Kidney (tissue), 13 donors: ENCODE measurements at regions not wholly inside any gene's neighbourhood (a gene's known extent, or its start where the extent isn't known, plus 50 kb on each side); places are given as distances from the start of the nearest gene placed in this dataset.

Experiments used
- DNase-seq, 5 donors: peaks; one replicate each; pipeline ENCODE4 v3.0.0-alpha.2; 2013 to 2020
- FAIRE-seq: peaks from 2 replicates; lab custom pipeline; 2012; peaks lifted over from hg19 to GRCh38; lab: Jason Lieb, UNC
- H3K27ac ChIP-seq, 2 donors: one replicate each; pipeline ENCODE4 v1.7.0; 2013; ENCODE audit warnings: low read depth in 2 of 2, low read length in 2 of 2, inconsistent platforms in 1 of 2
- H3K27me3 ChIP-seq: one replicate; pipeline ENCODE4 v1.7.1; 2013; ENCODE audit warnings: low read length, inconsistent platforms; ENCODE audit not compliant: control insufficient read depth, insufficient read depth
- H3K36me3 ChIP-seq, 3 donors: one replicate each; pipeline versions ENCODE4 v1.7.0 to v1.7.1; 2013; ENCODE audit warnings: low read length in 3 of 3, control low read depth in 1 of 3, inconsistent platforms in 1 of 3; ENCODE audit not compliant: insufficient read depth in 3 of 3, control insufficient read depth in 2 of 3
- H3K4me1 ChIP-seq, 3 donors: one replicate each; pipeline versions ENCODE4 v1.7.0 to v1.7.1; 2013; ENCODE audit warnings: low read length in 3 of 3, inconsistent platforms in 1 of 3, low read depth in 1 of 3; ENCODE audit not compliant: control insufficient read depth in 2 of 3, insufficient read depth in 2 of 3
- H3K4me3 ChIP-seq, 3 donors: one replicate each; pipeline versions ENCODE4 v1.7.0 to v1.8.1; 2013; ENCODE audit warnings: low read length in 3 of 3, control low read depth in 1 of 3, inconsistent platforms in 1 of 3
- H3K9ac ChIP-seq, 3 donors: one replicate each; pipeline versions ENCODE4 v1.7.0 to v1.7.1; 2013; ENCODE audit warnings: low read length in 3 of 3, control low read depth in 1 of 3, inconsistent platforms in 1 of 3
- H3K9me3 ChIP-seq, 3 donors: one replicate each; pipeline versions ENCODE4 v1.7.0 to v1.7.1; 2013; ENCODE audit warnings: low read length in 3 of 3, control low read depth in 1 of 3, inconsistent platforms in 1 of 3; ENCODE audit not compliant: control insufficient read depth in 2 of 3, insufficient read depth in 1 of 3
- intact Hi-C: fragments of 100-400 bp; cut with DNase I; formaldehyde crosslinking; loops from one replicate; pipeline ENCODE4 v1.11.1; 2022
- TF ChIP-seq, protein P1 (sequence below): IDR thresholded peaks from 3 replicates; pipeline ENCODE4 v1.5.1; 2012; ENCODE audit warnings: mild to moderate bottlenecking, moderate library complexity, borderline replicate concordance; ENCODE audit not compliant: insufficient read depth; ENCODE audit errors: extremely low read depth
- donor health status: control.
- donor health status: control.
- donor health status: control.
- donor health status: control.
- donor health status: control.
- donor health status: DM: yes; HTN: yes; CAD: no.
- donor health status: Normal renal cell carcinoma (clear cell type).

DNA sequence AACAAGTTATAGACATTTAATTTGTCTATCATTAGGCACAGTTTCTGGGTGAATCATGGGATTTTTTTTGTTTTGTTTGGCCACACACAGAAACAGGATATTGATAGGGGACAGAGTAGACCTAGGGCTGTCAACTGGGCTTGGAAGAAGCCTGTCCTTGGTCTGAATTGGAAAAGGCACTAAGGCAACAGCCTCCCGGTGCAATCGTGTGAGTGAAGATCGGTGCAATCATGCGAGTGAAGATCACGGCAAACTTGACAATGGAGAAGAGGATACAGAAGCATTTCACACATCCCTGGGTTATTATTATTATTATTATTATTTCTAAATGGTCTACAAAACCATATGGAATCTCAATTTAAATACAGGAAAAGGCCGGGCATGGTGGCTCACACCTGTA, 94.5 kb downstream of the ACKR3 start:
- H3K9me3 ChIP-seq = no peaks in the 10 kb centered on the region
- H3K4me3 ChIP-seq = no peak overlapping the region
- H3K27me3 ChIP-seq = no peaks in the 10 kb centered on the region
- no peak overlapping the region for H3K9ac ChIP-seq
- no peak for DNase-seq
- TF ChIP-seq, protein P1, sequence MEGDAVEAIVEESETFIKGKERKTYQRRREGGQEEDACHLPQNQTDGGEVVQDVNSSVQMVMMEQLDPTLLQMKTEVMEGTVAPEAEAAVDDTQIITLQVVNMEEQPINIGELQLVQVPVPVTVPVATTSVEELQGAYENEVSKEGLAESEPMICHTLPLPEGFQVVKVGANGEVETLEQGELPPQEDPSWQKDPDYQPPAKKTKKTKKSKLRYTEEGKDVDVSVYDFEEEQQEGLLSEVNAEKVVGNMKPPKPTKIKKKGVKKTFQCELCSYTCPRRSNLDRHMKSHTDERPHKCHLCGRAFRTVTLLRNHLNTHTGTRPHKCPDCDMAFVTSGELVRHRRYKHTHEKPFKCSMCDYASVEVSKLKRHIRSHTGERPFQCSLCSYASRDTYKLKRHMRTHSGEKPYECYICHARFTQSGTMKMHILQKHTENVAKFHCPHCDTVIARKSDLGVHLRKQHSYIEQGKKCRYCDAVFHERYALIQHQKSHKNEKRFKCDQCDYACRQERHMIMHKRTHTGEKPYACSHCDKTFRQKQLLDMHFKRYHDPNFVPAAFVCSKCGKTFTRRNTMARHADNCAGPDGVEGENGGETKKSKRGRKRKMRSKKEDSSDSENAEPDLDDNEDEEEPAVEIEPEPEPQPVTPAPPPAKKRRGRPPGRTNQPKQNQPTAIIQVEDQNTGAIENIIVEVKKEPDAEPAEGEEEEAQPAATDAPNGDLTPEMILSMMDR = no peak
- peaks cover 0 to 3% (median 0%) of the 10 kb centered on the region in 3 donors for H3K4me1 ChIP-seq
- FAIRE-seq = no peak
- intact Hi-C loops = loop anchor here (5.0 kb wide), 1 partner anchor 103 kb away; no protein-coding TSS in a partner anchor
- no peak overlapping the region for H3K27ac ChIP-seq
- no peaks in the 10 kb centered on the region for H3K36me3 ChIP-seq

DNA sequence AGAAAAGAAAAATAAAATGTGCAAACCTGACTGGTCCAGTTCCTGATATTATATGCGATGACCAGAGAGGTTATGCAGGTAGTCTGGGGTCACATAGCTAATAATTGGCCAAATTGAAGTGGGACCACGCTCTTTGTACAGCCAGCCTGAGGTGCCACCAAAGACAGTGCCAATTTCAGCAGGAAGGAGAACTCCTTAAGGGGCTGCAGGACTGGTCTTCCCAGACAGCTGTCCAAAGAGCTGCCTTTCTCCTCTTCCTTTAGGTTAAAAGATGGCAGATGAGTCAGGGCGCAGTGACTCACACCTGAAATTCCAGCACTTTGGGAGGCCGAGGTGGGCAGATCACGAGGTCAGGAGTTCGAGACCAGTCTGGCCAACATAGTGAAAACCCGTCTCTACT, 95.5 kb downstream of the ACKR3 start:
- no peak overlapping the region for H3K27ac ChIP-seq
- intact Hi-C loops = no loop called here

GRCh38 chr2:236665572-236666118, 96.0 kb downstream of the ACKR3 start:
- DNase-seq = peak in 1 of 5 donors; percentile 21
- TF ChIP-seq, protein P1 = no peak
- Histone ChIP-seq H3K36me3 (no peaks in the 10 kb centered on the region), H3K27me3 (no peaks in the 10 kb centered on the region), H3K4me3 (no peak overlapping the region), H3K4me1 (peaks cover 0 to 3% (median 0%) of the 10 kb centered on the region in 3 donors), H3K27ac (no peak overlapping the region), H3K9me3 (no peaks in the 10 kb centered on the region), H3K9ac (no peak overlapping the region)
- intact Hi-C loops = no loop called here
- FAIRE-seq = no peak

More for the DNA sequence above, 95.5 kb downstream of the ACKR3 start:
- H3K27me3 ChIP-seq = no peaks in the 10 kb centered on the region
- TF ChIP-seq, protein P1 = no peak
- no peaks in the 10 kb centered on the region for H3K36me3 ChIP-seq
- no peak overlapping the region for H3K9ac ChIP-seq
- H3K9me3 ChIP-seq = no peaks in the 10 kb centered on the region
- no peak overlapping the region for H3K4me3 ChIP-seq
- H3K4me1 ChIP-seq = peaks cover 0 to 3% (median 0%) of the 10 kb centered on the region in 3 donors
- no peak for FAIRE-seq
- no peak for DNase-seq
